ENCODE measurements at regions not wholly inside any gene's neighbourhood (a gene's known extent, or its start where the extent isn't known, plus 50 kb on each side); places are given as distances from the start of the nearest gene placed in this dataset.
A peak's percentile ranks its signal among the peaks of the same experiment; 100 is the strongest.
"Not testable (repeated sequence)": the region's sequence is repeated elsewhere in the genome, so short reads cannot be mapped to it uniquely, and the experiment has no call there.

DNA sequence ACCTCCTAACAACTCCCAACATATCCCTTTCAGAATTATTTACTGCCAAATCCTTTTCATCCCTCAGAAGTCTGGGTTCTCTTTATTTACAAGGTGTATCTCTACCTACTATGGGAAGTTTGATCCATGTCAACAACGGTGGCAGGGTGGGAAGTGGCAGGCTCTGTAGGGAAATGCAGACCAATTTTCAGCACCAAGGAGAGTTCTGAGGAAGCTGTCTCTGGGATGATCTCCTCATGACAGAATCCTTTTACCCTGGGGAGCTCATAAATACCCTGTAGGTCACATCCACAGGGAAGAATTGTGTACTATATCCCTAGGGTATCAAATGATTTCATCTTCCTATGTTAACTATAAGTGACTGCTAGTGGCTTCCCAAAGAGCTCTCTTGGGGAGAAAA, 107.8 kb upstream of the NEK6 start:
- intact Hi-C loops (cut with DNase I) = no loop called here
- DNase-seq (ENCODE audit: low spot score) = no peak

- DNase-seq (ENCODE audit: low spot score) = no peak
- intact Hi-C loops (cut with DNase I) = no loop called here
Observed at GRCh38 chr9:124163760-124164255, 93.9 kb upstream of the NEK6 start.

- intact Hi-C loops (cut with DNase I) = no loop called here
- no peak for DNase-seq (ENCODE audit: low spot score)
Observed at GRCh38 chr9:124164811-124165210, 92.9 kb upstream of the NEK6 start.

- intact Hi-C loops (cut with DNase I) = no loop called here
- DNase-seq (ENCODE audit: low spot score) = no peak
Observed at GRCh38 chr9:124174433-124174832, 83.3 kb upstream of the NEK6 start.

- DNase-seq (ENCODE audit: low spot score); intact Hi-C loops (cut with DNase I): not testable (repeated sequence)
Observed at GRCh38 chr9:124177522-124177921, 80.2 kb upstream of the NEK6 start.

DNA sequence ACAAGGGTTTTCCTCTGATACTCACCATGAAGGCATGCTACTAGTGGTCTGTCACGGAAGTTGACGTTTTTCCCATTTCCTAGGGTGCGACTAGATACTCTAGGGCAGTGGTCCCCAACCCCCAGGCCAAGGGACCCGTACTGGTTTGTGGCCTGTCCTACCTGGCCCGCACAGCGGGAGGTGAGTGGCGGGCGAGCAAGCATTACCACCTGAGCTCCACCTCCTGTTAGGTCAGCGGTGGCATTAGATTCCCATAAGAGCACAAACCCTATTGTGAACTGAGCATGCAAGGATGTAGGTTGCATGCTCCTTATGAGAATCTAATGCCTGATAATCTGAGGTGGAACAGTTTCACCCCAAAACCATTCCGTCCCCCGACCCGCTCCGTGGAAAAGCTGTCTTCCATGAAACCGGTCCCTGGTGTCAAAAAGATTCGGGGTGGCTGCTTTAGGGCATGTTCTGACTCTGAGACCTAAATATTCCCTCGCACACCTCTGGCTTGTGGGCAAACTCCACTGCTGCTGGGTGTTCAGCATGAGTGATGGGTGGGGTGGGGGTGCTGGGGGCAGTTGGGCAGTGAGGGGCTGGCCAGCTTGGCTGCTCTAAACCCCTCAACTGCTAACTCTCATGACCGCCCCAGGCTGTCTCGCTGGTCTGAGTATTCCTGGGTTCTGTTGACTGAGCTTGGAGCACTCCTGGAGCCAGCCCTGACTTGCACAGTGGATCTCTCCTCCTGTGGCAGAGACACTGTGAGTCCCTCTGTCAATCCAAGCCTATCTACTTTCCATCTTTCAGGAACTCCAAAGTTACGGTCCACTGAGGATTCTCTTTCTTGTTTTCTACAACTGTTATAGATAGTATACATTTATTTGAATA, 78.3 kb upstream of the NEK6 start:
- no peak for DNase-seq (ENCODE audit: low spot score)
- intact Hi-C loops (cut with DNase I) = no loop called here

DNA sequence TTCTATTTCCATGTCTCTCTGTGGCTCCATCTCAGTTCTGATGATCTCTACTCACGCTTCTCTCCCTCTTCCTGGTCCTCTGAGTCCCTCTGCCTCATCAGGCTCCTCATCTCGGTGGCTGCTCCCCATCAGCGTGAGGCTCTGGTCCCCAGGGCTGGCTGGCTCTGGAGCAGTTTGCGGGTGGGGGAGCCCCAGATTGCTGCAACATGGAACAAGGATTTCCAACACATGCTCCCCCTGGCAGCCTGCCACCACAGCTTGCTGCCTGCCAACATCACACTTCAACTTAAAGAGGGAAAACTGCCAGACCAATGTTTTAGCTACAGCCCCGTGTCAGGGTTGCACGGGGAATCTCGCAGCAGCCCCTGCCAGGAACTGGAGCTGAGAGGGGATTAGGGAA, 77.2 kb upstream of the NEK6 start:
- DNase-seq (ENCODE audit: low spot score) = no peak
- intact Hi-C loops (cut with DNase I) = no loop called here

GRCh38 chr9:124182741-124183140, 75.0 kb upstream of the NEK6 start:
- DNase-seq (ENCODE audit: low spot score) = no peak
- intact Hi-C loops (cut with DNase I) = no loop called here

DNA sequence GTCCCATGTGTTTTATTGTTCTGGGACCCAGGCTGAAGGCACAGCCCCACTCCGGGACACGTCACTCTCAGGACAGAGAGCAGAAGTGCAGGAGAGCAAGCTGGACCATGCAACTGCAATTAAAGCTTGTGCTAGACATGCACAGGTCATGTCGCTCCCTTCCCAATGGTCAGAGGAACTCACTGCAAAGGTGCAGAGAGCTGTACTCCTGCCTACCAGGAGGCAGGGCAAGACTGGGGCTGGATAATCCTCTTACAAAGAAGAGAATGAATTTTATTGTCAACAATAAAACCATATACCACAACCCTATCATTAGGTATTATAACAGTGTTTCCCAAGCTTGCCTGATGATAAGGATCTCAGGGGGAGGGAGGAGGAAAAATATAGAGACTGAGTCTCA, 74.0 kb upstream of the NEK6 start:
- DNase-seq (ENCODE audit: low spot score) = no peak
- intact Hi-C loops (cut with DNase I) = no loop called here

GRCh38 chr9:124185413-124185812, 72.3 kb upstream of the NEK6 start:
- intact Hi-C loops (cut with DNase I) = no loop called here
- DNase-seq (ENCODE audit: low spot score) = no peak

DNA sequence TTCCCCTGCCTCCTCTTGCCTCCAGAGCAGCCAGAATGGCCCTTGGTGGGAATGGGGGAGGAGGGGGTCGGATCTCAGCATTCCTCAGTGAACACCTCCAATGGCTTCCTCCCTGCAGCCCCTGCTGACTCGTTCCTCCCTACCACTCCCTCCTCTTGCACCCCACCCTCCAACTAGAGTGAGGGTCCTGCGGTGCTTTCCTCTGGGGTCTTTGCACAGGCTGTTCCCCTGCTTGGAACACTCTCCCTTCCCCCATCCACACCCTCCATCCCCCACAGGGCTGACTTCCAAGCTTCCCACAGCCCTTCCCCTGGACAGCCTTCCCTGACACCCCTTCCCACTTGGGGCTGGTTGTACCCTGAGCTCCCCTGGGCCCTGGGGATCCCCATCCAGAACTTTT, 70.4 kb upstream of the NEK6 start:
- intact Hi-C loops (cut with DNase I) = no loop called here

DNA sequence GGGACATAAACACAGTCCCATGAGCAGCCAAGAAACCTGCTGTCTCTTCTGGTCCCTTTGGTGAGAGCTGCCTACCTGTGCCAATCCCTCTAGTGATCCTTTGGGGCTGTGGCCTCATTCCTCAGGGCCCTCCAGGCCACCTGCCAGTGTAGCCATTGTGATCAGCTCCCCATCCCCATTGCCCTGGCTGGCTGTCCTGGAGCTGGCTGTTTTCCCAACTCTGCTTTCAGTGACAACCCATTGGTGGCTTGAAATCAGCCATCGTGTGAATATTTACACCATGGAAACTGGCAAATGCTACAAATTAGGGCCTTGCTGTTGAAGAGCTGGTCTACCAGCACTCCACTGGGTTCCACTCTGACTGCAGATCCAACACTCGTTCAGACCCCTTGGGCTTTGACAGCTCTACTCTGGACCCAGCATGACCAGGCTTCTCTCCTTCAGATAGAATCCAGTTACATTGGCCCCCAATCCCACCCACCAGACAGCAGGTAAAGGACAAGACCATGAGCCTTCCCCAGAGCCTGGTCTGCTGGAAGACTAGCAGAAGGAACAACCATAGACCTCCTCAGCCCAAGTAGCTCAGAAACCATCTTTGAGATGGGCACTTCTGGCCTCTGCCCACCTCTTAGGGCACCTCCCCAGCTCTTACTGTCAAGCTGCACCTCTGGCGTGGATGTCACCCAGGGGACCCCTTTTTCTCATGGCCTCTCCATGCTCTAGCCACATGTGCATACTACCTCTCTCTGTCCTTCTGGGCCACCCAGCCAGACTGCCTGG, 69.2 kb upstream of the NEK6 start:
- intact Hi-C loops (cut with DNase I) = no loop called here
- DNase-seq (ENCODE audit: low spot score) = no peak

More for the DNA sequence above, 70.4 kb upstream of the NEK6 start:
- no peak for DNase-seq (ENCODE audit: low spot score)

DNA sequence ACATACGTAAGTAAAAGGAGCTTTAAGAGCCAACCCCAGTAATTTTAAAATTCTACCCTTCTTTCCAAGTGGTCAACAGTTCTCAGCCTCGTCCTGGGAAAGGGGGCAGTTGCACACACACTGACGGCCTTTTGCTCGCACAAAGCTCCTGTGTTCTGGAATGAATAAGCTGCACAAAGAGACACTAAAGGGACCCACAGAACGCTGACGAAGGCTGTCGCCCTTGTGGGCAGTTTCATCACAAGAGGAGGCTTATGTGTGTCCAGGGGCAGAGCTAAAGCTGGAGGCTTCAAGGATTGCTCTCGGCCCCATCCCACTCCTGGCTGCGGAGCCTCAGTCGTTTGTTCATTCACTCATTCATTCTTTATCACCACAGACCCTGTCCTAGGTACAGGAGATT, 67.0 kb upstream of the NEK6 start:
- no peak for DNase-seq (ENCODE audit: low spot score)
- intact Hi-C loops (cut with DNase I) = no loop called here

DNA sequence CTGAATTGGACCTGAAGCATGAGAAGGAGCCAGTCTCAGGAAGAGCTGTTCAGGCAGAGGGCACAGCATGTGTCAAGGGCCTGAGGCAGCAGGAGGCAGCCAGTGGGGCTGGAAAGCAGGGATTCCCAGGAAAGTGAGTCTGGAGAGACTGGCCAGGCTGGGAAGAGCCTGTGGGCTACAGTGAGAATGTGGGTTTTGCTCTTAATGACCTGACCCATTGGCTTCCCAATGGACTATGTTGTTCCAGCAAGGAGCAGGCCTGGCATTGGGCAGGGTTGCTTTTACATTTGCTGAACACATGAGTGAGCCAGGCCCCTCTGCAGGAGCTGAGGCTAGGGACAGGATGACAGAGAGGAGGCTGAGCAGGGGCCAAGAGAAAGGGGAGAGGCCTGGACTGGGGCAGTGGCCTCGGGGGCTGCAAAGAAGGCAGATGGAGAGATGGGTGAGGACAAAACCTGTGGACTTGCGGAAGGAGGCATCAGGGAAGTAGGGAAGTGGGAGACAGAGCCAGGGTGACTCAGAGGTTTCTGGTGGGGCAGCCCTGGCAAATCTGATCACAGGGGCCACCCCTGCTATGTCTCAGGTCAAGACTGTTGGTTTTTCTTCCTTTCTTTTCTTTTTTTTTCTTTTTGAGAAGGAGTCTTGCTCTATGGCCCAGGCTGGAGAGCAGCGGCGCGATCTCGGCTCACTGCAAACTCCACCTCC, 65.9 kb upstream of the NEK6 start:
- no peak for DNase-seq (ENCODE audit: low spot score)
- intact Hi-C loops (cut with DNase I) = no loop called here

DNA sequence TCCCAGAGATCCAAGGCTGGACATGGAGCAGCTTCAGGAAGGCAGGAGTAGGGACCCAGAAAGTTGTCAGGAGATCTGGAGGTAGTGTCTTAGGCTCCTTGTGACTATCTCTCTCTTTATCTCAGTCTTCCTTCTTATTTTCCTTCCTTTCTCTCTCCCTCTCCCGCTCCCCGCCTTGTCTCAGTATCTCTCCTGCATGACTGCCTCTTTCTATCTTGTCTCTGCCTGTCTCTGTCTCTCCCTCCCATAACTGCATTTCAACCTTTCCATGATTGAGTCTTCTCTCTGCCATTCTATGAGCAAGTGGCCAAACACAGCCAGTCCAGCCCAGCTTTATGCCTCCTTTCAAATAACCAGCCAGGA, 61.0 kb upstream of the NEK6 start:
- no peak for DNase-seq (ENCODE audit: low spot score)
- intact Hi-C loops (cut with DNase I) = no loop called here

- intact Hi-C loops (cut with DNase I) = no loop called here
- peak; percentile 86 for DNase-seq (ENCODE audit: low spot score)
Observed at GRCh38 chr9:124197177-124198095, 60.3 kb upstream of the NEK6 start.

- intact Hi-C loops (cut with DNase I) = no loop called here
Observed at GRCh38 chr9:124198331-124198730, 59.4 kb upstream of the NEK6 start.

GRCh38 chr9:124198948-124199347, 58.8 kb upstream of the NEK6 start:
- intact Hi-C loops (cut with DNase I) = no loop called here
- DNase-seq (ENCODE audit: low spot score) = no peak

More at GRCh38 chr9:124198331-124198730, 59.4 kb upstream of the NEK6 start:
- no peak for DNase-seq (ENCODE audit: low spot score)

DNA sequence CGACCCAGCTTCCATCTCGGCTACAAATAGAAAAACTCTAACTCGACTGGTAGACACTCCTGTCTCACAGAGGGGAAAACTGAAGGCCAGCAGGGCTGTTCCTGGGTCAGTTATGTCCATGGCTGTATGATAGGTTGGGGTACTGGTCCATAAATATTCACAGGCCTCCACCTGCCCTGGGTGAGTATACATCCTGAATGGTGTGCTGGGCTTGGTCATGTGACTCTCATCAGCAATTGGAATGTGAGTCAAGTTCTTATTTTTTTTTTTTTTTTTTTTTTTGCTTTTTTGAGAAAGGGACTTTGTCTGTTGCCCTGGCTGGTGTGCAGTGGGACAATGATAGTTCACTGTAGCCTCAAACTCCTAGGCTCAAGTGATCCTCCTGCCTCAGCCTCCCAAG, 58.3 kb upstream of the NEK6 start:
- intact Hi-C loops (cut with DNase I) = no loop called here
- DNase-seq (ENCODE audit: low spot score) = no peak
